Astrocyte (in vitro differentiated cells and primary cell): ENCODE measurements at regions not wholly inside any gene's neighbourhood (a gene's known extent, or its start where the extent isn't known, plus 50 kb on each side); places are given as distances from the start of the nearest gene placed in this dataset.

Source experiments
- CTCF ChIP-seq: IDR thresholded peaks from 2 replicates; pipeline ENCODE4 v1.5.1; 2011; ENCODE audit warnings: low read depth, mild to moderate bottlenecking, inconsistent platforms, low read length, moderate library complexity; ENCODE audit not compliant: insufficient read depth
- EZH2 ChIP-seq: IDR thresholded peaks from 2 replicates; pipeline ENCODE4 v1.6.1; 2012; ENCODE audit warnings: mild to moderate bottlenecking, low read length, inconsistent platforms; ENCODE audit not compliant: insufficient read depth

DNA sequence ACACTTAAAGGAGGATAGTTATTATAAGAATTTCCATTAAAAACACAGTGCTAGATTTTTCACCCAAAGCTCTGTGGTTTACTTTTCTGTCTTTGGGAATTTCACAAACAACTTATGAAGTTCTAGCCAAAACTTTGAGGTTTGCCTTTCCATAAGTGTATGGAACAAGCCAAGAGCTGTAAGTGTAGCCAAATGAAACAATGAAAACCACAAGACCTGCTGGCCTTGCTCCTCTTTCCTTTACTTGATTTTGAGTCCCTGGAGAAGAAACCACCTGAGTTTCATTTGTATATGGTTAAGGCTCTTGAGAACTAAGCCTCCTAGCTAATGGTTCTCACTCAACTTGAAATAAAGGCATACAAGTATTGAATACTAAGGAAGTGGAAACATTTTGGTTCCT is 365.3 kb upstream of the EPHA3 start:
- TF ChIP-seq CTCF (no peak), EZH2 (no peak)
